A549 (cell line): ENCODE measurements at regions not wholly inside any gene's neighbourhood (a gene's known extent, or its start where the extent isn't known, plus 50 kb on each side); places are given as distances from the start of the nearest gene placed in this dataset.

ENCODE experiments used
- BHLHE40 ChIP-seq: IDR thresholded peaks from 2 replicates; pipeline ENCODE4 v1.6.1; 2012; ENCODE audit warnings: low read depth, low read length, inconsistent platforms
- POLR2A ChIP-seq: IDR thresholded peaks from 2 replicates; pipeline ENCODE4 v1.6.1; 2012; ENCODE audit warnings: mild to moderate bottlenecking, low read length
- TF ChIP-seq, protein P1 (sequence below): fragments of >200 bp; sonication (Bioruptor Twin); formaldehyde crosslinking; IDR thresholded peaks from 3 replicates; pipeline ENCODE4 v1.5.1; 2016

DNA sequence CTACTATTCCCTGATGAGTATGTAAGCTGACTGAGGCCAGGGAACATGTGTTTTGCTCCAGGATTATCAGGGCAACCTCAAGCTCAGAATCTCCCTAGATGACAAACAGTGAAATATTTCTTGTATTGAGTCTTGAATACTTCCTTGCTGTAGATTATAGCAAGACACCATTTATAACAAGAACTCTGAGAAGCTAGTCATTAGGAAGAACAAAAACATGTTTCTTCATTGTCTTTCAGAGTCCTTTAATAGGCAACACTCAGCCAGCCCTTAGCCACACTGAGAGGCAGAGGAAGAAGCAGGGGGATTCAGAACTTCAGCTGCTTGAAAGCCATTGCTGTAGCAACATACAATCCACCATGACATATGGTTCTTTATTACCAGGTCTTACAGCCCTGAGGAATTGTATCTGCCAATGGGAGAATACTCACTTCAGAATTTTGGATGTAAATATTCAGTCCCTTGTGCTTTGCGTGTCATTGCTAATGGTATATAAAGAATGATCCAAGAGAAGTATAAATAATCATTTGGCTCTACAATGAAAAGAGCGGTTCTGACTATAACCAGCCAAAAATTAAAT lies 117.5 kb upstream of the NCKAP5 start:
- TF ChIP-seq POLR2A = no peak
- no peak for TF ChIP-seq BHLHE40
- TF ChIP-seq, protein P1, sequence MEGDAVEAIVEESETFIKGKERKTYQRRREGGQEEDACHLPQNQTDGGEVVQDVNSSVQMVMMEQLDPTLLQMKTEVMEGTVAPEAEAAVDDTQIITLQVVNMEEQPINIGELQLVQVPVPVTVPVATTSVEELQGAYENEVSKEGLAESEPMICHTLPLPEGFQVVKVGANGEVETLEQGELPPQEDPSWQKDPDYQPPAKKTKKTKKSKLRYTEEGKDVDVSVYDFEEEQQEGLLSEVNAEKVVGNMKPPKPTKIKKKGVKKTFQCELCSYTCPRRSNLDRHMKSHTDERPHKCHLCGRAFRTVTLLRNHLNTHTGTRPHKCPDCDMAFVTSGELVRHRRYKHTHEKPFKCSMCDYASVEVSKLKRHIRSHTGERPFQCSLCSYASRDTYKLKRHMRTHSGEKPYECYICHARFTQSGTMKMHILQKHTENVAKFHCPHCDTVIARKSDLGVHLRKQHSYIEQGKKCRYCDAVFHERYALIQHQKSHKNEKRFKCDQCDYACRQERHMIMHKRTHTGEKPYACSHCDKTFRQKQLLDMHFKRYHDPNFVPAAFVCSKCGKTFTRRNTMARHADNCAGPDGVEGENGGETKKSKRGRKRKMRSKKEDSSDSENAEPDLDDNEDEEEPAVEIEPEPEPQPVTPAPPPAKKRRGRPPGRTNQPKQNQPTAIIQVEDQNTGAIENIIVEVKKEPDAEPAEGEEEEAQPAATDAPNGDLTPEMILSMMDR = no peak
